GM12878 (cell line): ENCODE measurements at regions not wholly inside any gene's neighbourhood (a gene's known extent, or its start where the extent isn't known, plus 50 kb on each side); places are given as distances from the start of the nearest gene placed in this dataset.

Experiments used
- ATAC-seq: fragments of 200-7000 bp; cut with Tn5 transposase; 3 replicates; pipeline ENCODE4 v1.9.1; 2020; ENCODE audit warnings: mild to moderate bottlenecking, moderate library complexity
- BruUV-seq: library from RNA; stranded (reverse); fragments of 400-500 nt; replicated peaks from 2 replicates; lab custom pipeline; 2021; lab: Mats Ljungman, UMichigan
- CTCF ChIA-PET: fragments of 300-600 bp; sonication (Branson Sonifier 250); formaldehyde crosslinking; extraction: SDS; loops from one replicate; lab custom pipeline; 2021; ENCODE audit warnings: inconsistent platforms; lab: Yijun Ruan, JAX
- POLR2A ChIA-PET: fragments of 350-600 bp; formaldehyde crosslinking; extraction: SDS; loops from one replicate; lab custom pipeline; 2021; ENCODE audit warnings: inconsistent platforms; lab: Charles Lee
- RAD21 ChIA-PET: fragments of 300-600 bp; sonication (Branson Sonifier 250); formaldehyde crosslinking; loops from one replicate; lab custom pipeline; 2023; ENCODE audit warnings: antibody characterized with exemption; ENCODE audit not compliant: unreplicated experiment; lab: Charles Lee
- SMC1A ChIA-PET: fragments of 300-600 bp; sonication (Branson Sonifier 250); formaldehyde crosslinking; loops from one replicate; lab custom pipeline; 2023; ENCODE audit not compliant: unreplicated experiment, uncharacterized antibody; lab: Charles Lee
- DNase-seq: peaks from one replicate; pipeline ENCODE4 v3.0.0-alpha.2; 2011; ENCODE audit warnings: low read depth, low spot score
- FAIRE-seq: peaks from 3 replicates; lab custom pipeline; 2011; peaks lifted over from hg19 to GRCh38; lab: Jason Lieb, UNC
- H2AFZ ChIP-seq: 2 replicates; pipeline ENCODE4 v1.6.0; 2011; ENCODE audit warnings: low read depth, low read length, control low read depth; ENCODE audit not compliant: control insufficient read depth
- H3K27ac ChIP-seq: 2 replicates; pipeline ENCODE4 v1.5.1; 2011; ENCODE audit warnings: control low read depth; ENCODE audit not compliant: control insufficient read depth, insufficient read depth
- H3K27me3 ChIP-seq, 2 experiments: replicated peaks in 1 of 2; 2 replicates each; pipeline versions ENCODE4 v1.6.0 to v1.6.1; 2011; ENCODE audit warnings: low read length in 1 of 2; ENCODE audit not compliant: control insufficient read depth in 2 of 2, insufficient read depth in 2 of 2
- H3K36me3 ChIP-seq, 2 experiments: 2 replicates each; pipeline ENCODE4 v1.5.1; 2011; ENCODE audit warnings: low read length in 1 of 2; ENCODE audit not compliant: control insufficient read depth in 2 of 2, insufficient read depth in 2 of 2
- H3K4me1 ChIP-seq: 2 replicates; pipeline ENCODE4 v1.6.1; 2011; ENCODE audit warnings: mild to moderate bottlenecking, low read length, moderate library complexity, mixed read lengths; ENCODE audit not compliant: control insufficient read depth, insufficient read depth
- H3K4me2 ChIP-seq: 2 replicates; pipeline ENCODE4 v1.6.0; 2011; ENCODE audit warnings: control low read depth; ENCODE audit not compliant: control insufficient read depth, insufficient read depth
- H3K4me3 ChIP-seq: fragments of 200-600 bp; sonication (generic); 2 replicates; pipeline ENCODE4 v1.5.1; 2016
- H3K79me2 ChIP-seq: 2 replicates; pipeline ENCODE4 v1.6.0; 2011; ENCODE audit warnings: low read length; ENCODE audit not compliant: control insufficient read depth, insufficient read depth
- H3K9ac ChIP-seq: 2 replicates; pipeline ENCODE4 v1.8.0; 2011; ENCODE audit warnings: low read length, control low read depth, mixed read lengths; ENCODE audit not compliant: control insufficient read depth, insufficient read depth
- H3K9me3 ChIP-seq: replicated peaks from 3 replicates; pipeline ENCODE4 v1.5.1; 2011; ENCODE audit warnings: mild to moderate bottlenecking, low read length; ENCODE audit not compliant: control insufficient read depth, insufficient read depth
- H4K20me1 ChIP-seq: 2 replicates; pipeline ENCODE4 v1.6.0; 2011; ENCODE audit not compliant: control insufficient read depth, insufficient read depth
- BMI1 ChIP-seq: fragments of 450-650 bp; IDR thresholded peaks from 2 replicates; pipeline ENCODE4 v1.6.1; 2016; ENCODE audit warnings: mild to moderate bottlenecking, moderate library complexity, borderline replicate concordance
- CBFB ChIP-seq: IDR thresholded peaks from 2 replicates; pipeline ENCODE4 v1.6.1; 2016; ENCODE audit warnings: antibody characterized with exemption, low read depth
- E2F4 ChIP-seq: IDR thresholded peaks from 2 replicates; pipeline ENCODE4 v1.6.1; 2012; ENCODE audit warnings: low read depth, low read length, improper control_type of control experiment
- HSF1 ChIP-seq: fragments of 150-350 bp; IDR thresholded peaks from 2 replicates; pipeline ENCODE4 v1.6.1; 2014; ENCODE audit warnings: mild to moderate bottlenecking, low read depth, low read length
- IKZF2 ChIP-seq, 2 experiments: fragments of 450-650 bp; IDR thresholded peaks; 2 replicates each; pipeline ENCODE4 v1.6.1; 2017; ENCODE audit warnings: mild to moderate bottlenecking in 2 of 2, moderate library complexity in 2 of 2
- IRF3 ChIP-seq: fragments of 450-650 bp; IDR thresholded peaks from 2 replicates; pipeline ENCODE4 v1.6.1; 2014; ENCODE audit warnings: mild to moderate bottlenecking
- KAT2A ChIP-seq: conservative IDR thresholded peaks from 2 replicates; pipeline ENCODE4 v1.6.1; 2011; ENCODE audit warnings: low read depth, low read length; ENCODE audit not compliant: control insufficient read depth
- NR2F1 ChIP-seq: fragments of 450-650 bp; conservative IDR thresholded peaks from 2 replicates; pipeline ENCODE4 v1.6.1; 2017; ENCODE audit warnings: mild to moderate bottlenecking
- PBX3 ChIP-seq: IDR thresholded peaks from 2 replicates; pipeline ENCODE4 v1.6.1; 2011; ENCODE audit warnings: mild to moderate bottlenecking, low read depth, low read length, moderate library complexity; ENCODE audit not compliant: insufficient replicate concordance
- PML ChIP-seq: IDR thresholded peaks from 2 replicates; pipeline ENCODE4 v1.6.1; 2012; ENCODE audit warnings: low read length, inconsistent platforms
- RAD21 ChIP-seq: IDR thresholded peaks from 2 replicates; pipeline ENCODE4 v1.6.1; 2011; ENCODE audit warnings: mild to moderate bottlenecking, low read depth, low read length, moderate library complexity; ENCODE audit not compliant: insufficient read depth
- TARDBP ChIP-seq: IDR thresholded peaks from 2 replicates; pipeline ENCODE4 v1.6.1; 2016; ENCODE audit warnings: borderline replicate concordance
- WGBS: methylation state at CpG from one replicate; pipeline ENCODE4 v1.1.6; 2016; ENCODE audit warnings: low lambda C conversion rate; ENCODE audit not compliant: insufficient replicate concordance, insufficient coverage; ENCODE audit errors: missing lambda C conversion rate; 5-methylcytosine and 5-hydroxymethylcytosine counted together
- in situ Hi-C: fragments of 300-500 bp; cut with MboI; formaldehyde crosslinking; loops from 9 replicates; pipeline ENCODE4 v1.14.3; 2018; ENCODE audit warnings: mixed read lengths
- intact Hi-C: fragments of 100-400 bp; cut with micrococcal nuclease; formaldehyde crosslinking; loops from one replicate; pipeline ENCODE4 v1.14.2; 2022; ENCODE audit not compliant: unreplicated experiment
- TF ChIP-seq, protein P1 (sequence below): IDR thresholded peaks from 2 replicates; pipeline ENCODE4 v1.6.1; 2012; ENCODE audit warnings: low read depth, low read length, improper control_type of control experiment
- TF ChIP-seq, protein P2 (sequence below): fragments of 450-650 bp; IDR thresholded peaks from 2 replicates; pipeline ENCODE4 v1.6.1; 2017; ENCODE audit warnings: mild to moderate bottlenecking

- FAIRE-seq = no peak
- Histone ChIP-seq H3K27me3 (no peaks in the 10 kb centered on the region; a peak in 1 of 4 replicates), H3K27ac (no peak overlapping the region), H3K36me3 (no peaks in the 10 kb centered on the region), H4K20me1 (no peaks in the 10 kb centered on the region), H3K4me1 (no peaks in the 10 kb centered on the region), H3K4me2 (no peak overlapping the region), H3K79me2 (no peaks in the 10 kb centered on the region), H3K9ac (no peak overlapping the region), H3K4me3 (no peak overlapping the region), H2AFZ (no peak overlapping the region), H3K9me3 (no peaks in the 10 kb centered on the region)
- no peak for TF ChIP-seq E2F4
- TF ChIP-seq, protein P1, sequence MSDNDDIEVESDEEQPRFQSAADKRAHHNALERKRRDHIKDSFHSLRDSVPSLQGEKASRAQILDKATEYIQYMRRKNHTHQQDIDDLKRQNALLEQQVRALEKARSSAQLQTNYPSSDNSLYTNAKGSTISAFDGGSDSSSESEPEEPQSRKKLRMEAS = no peak
- TF ChIP-seq KAT2A = no peak
- TF ChIP-seq TARDBP = no peak
- no peak for TF ChIP-seq NR2F1
- TF ChIP-seq, protein P2, sequence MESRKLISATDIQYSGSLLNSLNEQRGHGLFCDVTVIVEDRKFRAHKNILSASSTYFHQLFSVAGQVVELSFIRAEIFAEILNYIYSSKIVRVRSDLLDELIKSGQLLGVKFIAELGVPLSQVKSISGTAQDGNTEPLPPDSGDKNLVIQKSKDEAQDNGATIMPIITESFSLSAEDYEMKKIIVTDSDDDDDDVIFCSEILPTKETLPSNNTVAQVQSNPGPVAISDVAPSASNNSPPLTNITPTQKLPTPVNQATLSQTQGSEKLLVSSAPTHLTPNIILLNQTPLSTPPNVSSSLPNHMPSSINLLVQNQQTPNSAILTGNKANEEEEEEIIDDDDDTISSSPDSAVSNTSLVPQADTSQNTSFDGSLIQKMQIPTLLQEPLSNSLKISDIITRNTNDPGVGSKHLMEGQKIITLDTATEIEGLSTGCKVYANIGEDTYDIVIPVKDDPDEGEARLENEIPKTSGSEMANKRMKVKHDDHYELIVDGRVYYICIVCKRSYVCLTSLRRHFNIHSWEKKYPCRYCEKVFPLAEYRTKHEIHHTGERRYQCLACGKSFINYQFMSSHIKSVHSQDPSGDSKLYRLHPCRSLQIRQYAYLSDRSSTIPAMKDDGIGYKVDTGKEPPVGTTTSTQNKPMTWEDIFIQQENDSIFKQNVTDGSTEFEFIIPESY = no peak
- no peak for TF ChIP-seq PML
- no peak for TF ChIP-seq IRF3
- TF ChIP-seq IKZF2 (IDR thresholded peaks at IDR 0.05) = no peak
- no peak for TF ChIP-seq RAD21
- no peak for TF ChIP-seq CBFB
- TF ChIP-seq BMI1 = no peak
- TF ChIP-seq HSF1 = no peak
- no peak for TF ChIP-seq PBX3
- intact Hi-C loops (no loop called here), in situ Hi-C loops (no loop called here)
- no TSS peak for BruUV-seq
- SMC1A ChIA-PET = no interaction called here
- WGBS = 70% methylated on average over 2 of the region's 2 CpGs
- DNase-seq = no peak
- POLR2A ChIA-PET = no interaction called here
- RAD21 ChIA-PET = no interaction called here
- CTCF ChIA-PET = no interaction called here
- ATAC-seq = no peak
These were observed 553.4 kb downstream of the SNAPC1 start for GRCh38 chr14:62315631-62316030.
